ENCODE measurements at regions not wholly inside any gene's neighbourhood (a gene's known extent, or its start where the extent isn't known, plus 50 kb on each side); places are given as distances from the start of the nearest gene placed in this dataset.

- no peaks in the 10 kb centered on the region for H3K36me3 ChIP-seq (ENCODE audit: control insufficient read depth in 2 of 2, insufficient read depth in 1 of 2, low read length in 2 of 2)
- no peak overlapping the region for H3K27ac ChIP-seq (ENCODE audit: extremely low read depth, low read depth, low read length)
- H3K4me1 ChIP-seq (ENCODE audit: control insufficient read depth, insufficient read depth, low read length) = no peaks in the 10 kb centered on the region
- no peak for TF ChIP-seq ZNF792 (tag by site-specific recombination; IDR thresholded peaks at IDR 0.05)
- TF ChIP-seq ZNF513 (tag by site-specific recombination; IDR thresholded peaks at IDR 0.05) = no peak
- TF ChIP-seq ZNF626 (tag by site-specific recombination; IDR thresholded peaks at IDR 0.05) = no peak
- TF ChIP-seq HOXA7 (CRISPR knock-in tag; IDR thresholded peaks at IDR 0.05; ENCODE audit: borderline replicate concordance) = no peak
- no peak for TF ChIP-seq ZNF18 (tag by site-specific recombination; IDR thresholded peaks at IDR 0.05)
- TF ChIP-seq OSR2 (tag by site-specific recombination; IDR thresholded peaks at IDR 0.05) = no peak
- TF ChIP-seq, protein P1, sequence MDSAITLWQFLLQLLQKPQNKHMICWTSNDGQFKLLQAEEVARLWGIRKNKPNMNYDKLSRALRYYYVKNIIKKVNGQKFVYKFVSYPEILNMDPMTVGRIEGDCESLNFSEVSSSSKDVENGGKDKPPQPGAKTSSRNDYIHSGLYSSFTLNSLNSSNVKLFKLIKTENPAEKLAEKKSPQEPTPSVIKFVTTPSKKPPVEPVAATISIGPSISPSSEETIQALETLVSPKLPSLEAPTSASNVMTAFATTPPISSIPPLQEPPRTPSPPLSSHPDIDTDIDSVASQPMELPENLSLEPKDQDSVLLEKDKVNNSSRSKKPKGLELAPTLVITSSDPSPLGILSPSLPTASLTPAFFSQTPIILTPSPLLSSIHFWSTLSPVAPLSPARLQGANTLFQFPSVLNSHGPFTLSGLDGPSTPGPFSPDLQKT (IDR thresholded peaks at IDR 0.05; ENCODE audit: borderline replicate concordance, low read depth, low read length) = no peak
- no peak for TF ChIP-seq ZNF112 (tag by site-specific recombination; IDR thresholded peaks at IDR 0.05)
- TF ChIP-seq YY2 (tag by site-specific recombination; IDR thresholded peaks at IDR 0.05) = no peak
- TF ChIP-seq PATZ1 (tag by site-specific recombination; IDR thresholded peaks at IDR 0.05) = no peak
- TF ChIP-seq GLI4 (tag by site-specific recombination; IDR thresholded peaks at IDR 0.05) = no peak
- no peak for TF ChIP-seq ZNF449 (tag by site-specific recombination; IDR thresholded peaks at IDR 0.05)
- no peak for TF ChIP-seq ZNF426 (tag by site-specific recombination; IDR thresholded peaks at IDR 0.05)
- no peak for TF ChIP-seq ZNF132 (tag by site-specific recombination; IDR thresholded peaks at IDR 0.05; ENCODE audit: borderline replicate concordance)
- TF ChIP-seq ZNF837 (tag by site-specific recombination; IDR thresholded peaks at IDR 0.05) = no peak
- no peak for TF ChIP-seq HIC1 (tag by site-specific recombination; IDR thresholded peaks at IDR 0.05)
- no peak for TF ChIP-seq ZNF658 (tag by site-specific recombination; IDR thresholded peaks at IDR 0.05)
- H3K4me3 ChIP-seq (ENCODE audit: low read depth, low read length) = no peak overlapping the region
- CTCF ChIA-PET = interaction anchor here (0.7 kb wide), 1 partner anchor 53 kb away, joined by 4 read pairs; no protein-coding TSS in a partner anchor
- no peaks in the 10 kb centered on the region for H3K9me3 ChIP-seq (ENCODE audit: control insufficient read depth, insufficient read depth, low read depth, low read length)
- POLR2A ChIA-PET = interaction anchor here (0.6 kb wide), 1 partner anchor 29 kb away, joined by 4 read pairs; no protein-coding TSS in a partner anchor
Observed at GRCh38 chr3:66597308-66597863, 96.6 kb upstream of the LRIG1 start.

Data from HEK293 (cell line).